ENCODE measurements at regions not wholly inside any gene's neighbourhood (a gene's known extent, or its start where the extent isn't known, plus 50 kb on each side); places are given as distances from the start of the nearest gene placed in this dataset.

- TF ChIP-seq CTCF (IDR thresholded peaks at IDR 0.05) (no peak), POLR2A (IDR thresholded peaks at IDR 0.05) (no peak)
Observed at GRCh38 chr11:93967944-93968343, 53.2 kb upstream of the HEPHL1 start.

Data from esophagus squamous epithelium (tissue), 4 donors.